G401.6 (cell line): ENCODE measurements at regions not wholly inside any gene's neighbourhood (a gene's known extent, or its start where the extent isn't known, plus 50 kb on each side); places are given as distances from the start of the nearest gene placed in this dataset.
"Not testable (repeated sequence)": the region's sequence is repeated elsewhere in the genome, so short reads cannot be mapped to it uniquely, and the experiment has no call there.

Source experiments
- FAIRE-seq: peaks from 2 replicates; lab custom pipeline; 2012; peaks lifted over from hg19 to GRCh38; lab: Jason Lieb, UNC

- no peak for FAIRE-seq
These were observed 117.1 kb upstream of the SLITRK5 start for GRCh38 chr13:87554045-87554444.

- no peak for FAIRE-seq
These were observed 113.4 kb upstream of the SLITRK5 start for GRCh38 chr13:87557788-87558187.

GRCh38 chr13:87561580-87561979, 109.6 kb upstream of the SLITRK5 start:
- FAIRE-seq = not testable (repeated sequence)

- no peak for FAIRE-seq
These were observed 100.5 kb upstream of the SLITRK5 start for GRCh38 chr13:87570669-87571068.

- FAIRE-seq = no peak
These were observed 88.8 kb upstream of the SLITRK5 start for GRCh38 chr13:87582399-87582798.

GRCh38 chr13:87590518-87590917, 80.7 kb upstream of the SLITRK5 start:
- FAIRE-seq = no peak

- not testable (repeated sequence) for FAIRE-seq
These were observed 66.7 kb upstream of the SLITRK5 start for GRCh38 chr13:87604437-87604836.

- FAIRE-seq = no peak
These were observed 63.9 kb upstream of the SLITRK5 start for GRCh38 chr13:87607266-87607665.

GRCh38 chr13:87614276-87614675, 56.9 kb upstream of the SLITRK5 start:
- no peak for FAIRE-seq
